Endothelial cell of umbilical vein (primary cell): ENCODE measurements at regions not wholly inside any gene's neighbourhood (a gene's known extent, or its start where the extent isn't known, plus 50 kb on each side); places are given as distances from the start of the nearest gene placed in this dataset.

Source experiments
- EZH2 ChIP-seq: IDR thresholded peaks from 2 replicates; pipeline ENCODE4 v1.6.1; 2012; ENCODE audit warnings: borderline replicate concordance, low read depth, mild to moderate bottlenecking, moderate library complexity, low read length, inconsistent platforms; ENCODE audit not compliant: severe bottlenecking
- POLR2A ChIP-seq: IDR thresholded peaks from 2 replicates; pipeline ENCODE4 v1.6.1; 2012; ENCODE audit warnings: low read depth, mild to moderate bottlenecking, control low read depth, low read length
- POLR2AphosphoS5 ChIP-seq: IDR thresholded peaks from 2 replicates; pipeline ENCODE4 v1.6.1; 2012; ENCODE audit warnings: low read depth, mild to moderate bottlenecking, control low read depth, low read length, moderate library complexity; ENCODE audit not compliant: insufficient read depth
- TF ChIP-seq, protein P1 (sequence below), 2 donors: IDR thresholded peaks; 1 replicate in 1 of 2; 2 replicates in 1 of 2; pipeline ENCODE4 v1.5.1; 2011; ENCODE audit warnings: low read length in 2 of 2, mild to moderate bottlenecking in 2 of 2, moderate library complexity in 2 of 2, control low read depth in 1 of 2, inconsistent platforms in 1 of 2, low read depth in 1 of 2; ENCODE audit not compliant: insufficient read depth in 1 of 2; ENCODE audit errors: extremely low read depth in 1 of 2
- TF ChIP-seq, protein P2 (sequence below): IDR thresholded peaks from 2 replicates; pipeline ENCODE4 v1.6.1; 2011; ENCODE audit not compliant: insufficient read depth, insufficient read length

DNA sequence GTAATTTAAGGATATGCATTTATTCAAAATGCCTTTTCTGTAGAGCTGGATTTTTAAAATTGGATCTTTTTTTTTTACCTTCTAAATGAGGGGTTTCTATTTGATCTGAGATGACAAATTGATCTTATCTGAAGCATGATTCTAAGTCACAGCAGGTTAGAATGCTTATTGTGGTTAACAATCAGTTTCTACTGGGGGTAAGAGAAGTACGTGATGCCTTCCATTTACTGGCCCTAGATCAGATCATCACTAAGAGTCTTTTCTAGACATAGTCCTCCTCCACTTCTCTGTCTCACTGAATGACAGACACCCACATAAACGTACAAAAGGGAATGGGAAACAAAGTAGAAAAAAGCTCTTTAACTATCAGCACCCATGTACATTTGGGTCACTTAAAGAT, 231.9 kb downstream of the DMAC1 start:
- TF ChIP-seq, protein P1, sequence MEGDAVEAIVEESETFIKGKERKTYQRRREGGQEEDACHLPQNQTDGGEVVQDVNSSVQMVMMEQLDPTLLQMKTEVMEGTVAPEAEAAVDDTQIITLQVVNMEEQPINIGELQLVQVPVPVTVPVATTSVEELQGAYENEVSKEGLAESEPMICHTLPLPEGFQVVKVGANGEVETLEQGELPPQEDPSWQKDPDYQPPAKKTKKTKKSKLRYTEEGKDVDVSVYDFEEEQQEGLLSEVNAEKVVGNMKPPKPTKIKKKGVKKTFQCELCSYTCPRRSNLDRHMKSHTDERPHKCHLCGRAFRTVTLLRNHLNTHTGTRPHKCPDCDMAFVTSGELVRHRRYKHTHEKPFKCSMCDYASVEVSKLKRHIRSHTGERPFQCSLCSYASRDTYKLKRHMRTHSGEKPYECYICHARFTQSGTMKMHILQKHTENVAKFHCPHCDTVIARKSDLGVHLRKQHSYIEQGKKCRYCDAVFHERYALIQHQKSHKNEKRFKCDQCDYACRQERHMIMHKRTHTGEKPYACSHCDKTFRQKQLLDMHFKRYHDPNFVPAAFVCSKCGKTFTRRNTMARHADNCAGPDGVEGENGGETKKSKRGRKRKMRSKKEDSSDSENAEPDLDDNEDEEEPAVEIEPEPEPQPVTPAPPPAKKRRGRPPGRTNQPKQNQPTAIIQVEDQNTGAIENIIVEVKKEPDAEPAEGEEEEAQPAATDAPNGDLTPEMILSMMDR (IDR thresholded peaks at IDR 0.05; ENCODE audit: extremely low read depth in 1 of 2, insufficient read depth in 1 of 2, low read depth in 1 of 2, low read length in 2 of 2) = no peak
- no peak for TF ChIP-seq POLR2AphosphoS5
- TF ChIP-seq POLR2A = no peak
- TF ChIP-seq, protein P2, sequence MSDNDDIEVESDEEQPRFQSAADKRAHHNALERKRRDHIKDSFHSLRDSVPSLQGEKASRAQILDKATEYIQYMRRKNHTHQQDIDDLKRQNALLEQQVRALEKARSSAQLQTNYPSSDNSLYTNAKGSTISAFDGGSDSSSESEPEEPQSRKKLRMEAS = no peak
- TF ChIP-seq EZH2 = no peak
